NT2/D1 (cell line): ENCODE measurements at regions not wholly inside any gene's neighbourhood (a gene's known extent, or its start where the extent isn't known, plus 50 kb on each side); places are given as distances from the start of the nearest gene placed in this dataset.

Experiments
- SUZ12 ChIP-seq: IDR thresholded peaks from 2 replicates; pipeline ENCODE4 v1.6.1; 2011; ENCODE audit not compliant: insufficient read length, insufficient read depth; ENCODE audit errors: extremely low read depth
- YY1 ChIP-seq: IDR thresholded peaks from 2 replicates; pipeline ENCODE4 v1.6.1; 2011; ENCODE audit not compliant: insufficient read length, insufficient read depth
- ZNF274 ChIP-seq: IDR thresholded peaks from 2 replicates; pipeline ENCODE4 v1.6.1; 2011; ENCODE audit warnings: mild to moderate bottlenecking, low read depth, low read length

DNA sequence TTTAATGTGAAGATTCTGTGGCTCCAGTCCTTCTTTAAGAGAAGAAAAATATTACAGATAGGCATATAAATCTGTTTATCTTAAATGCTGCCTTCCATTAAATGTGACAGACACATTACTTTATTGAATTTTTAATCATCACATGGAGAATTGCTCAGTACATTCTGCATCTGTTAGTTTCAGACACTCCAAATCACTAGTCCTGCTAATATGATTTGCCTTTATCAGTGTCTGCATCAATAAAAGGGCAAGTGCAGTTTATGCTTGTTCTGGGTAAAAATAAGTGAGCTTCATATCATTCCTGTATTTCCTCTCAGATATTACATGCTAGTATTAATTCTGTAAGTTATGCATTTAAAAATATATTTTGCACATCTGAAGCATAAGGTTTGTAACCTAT, 666.4 kb downstream of the TECRL start:
- no peak for TF ChIP-seq SUZ12
- no peak for TF ChIP-seq YY1
- no peak for TF ChIP-seq ZNF274
